ENCODE measurements at regions not wholly inside any gene's neighbourhood (a gene's known extent, or its start where the extent isn't known, plus 50 kb on each side); places are given as distances from the start of the nearest gene placed in this dataset.

- intact Hi-C loops (cut with micrococcal nuclease), result no loop called here
- Histone ChIP-seq H3K79me2 (ENCODE audit: control insufficient read depth, insufficient read depth, low read length) (no peaks in the 10 kb centered on the region), H3K4me3 (replicated peaks in 1 of 3; ENCODE audit: insufficient read depth in 1 of 3, low read depth in 1 of 3, low read length in 3 of 3) (no peak overlapping the region), H3K4me2 (ENCODE audit: insufficient read depth, low read length) (no peak overlapping the region), H3K9me3 (replicated peaks; ENCODE audit: control insufficient read depth, insufficient read depth, low read length) (no peaks in the 10 kb centered on the region), H3K36me3 (ENCODE audit: control insufficient read depth in 2 of 2, extremely low read depth in 1 of 2, insufficient read depth in 2 of 2, low read length in 2 of 2) (no peaks in the 10 kb centered on the region), H3K9me1 (replicated peaks; ENCODE audit: control insufficient read depth, extremely low read depth, insufficient read depth, low read length) (no peaks in the 10 kb centered on the region), H3K27me3 (ENCODE audit: control insufficient read depth in 2 of 2, insufficient read depth in 2 of 2, low read length in 2 of 2) (no peaks in the 10 kb centered on the region), H3K27ac (ENCODE audit: insufficient read depth, low read depth, low read length) (no peak overlapping the region), H4K20me1 (replicated peaks; ENCODE audit: control insufficient read depth, extremely low read depth, insufficient read depth, low read length) (no peaks in the 10 kb centered on the region), H2AFZ (ENCODE audit: low read depth, low read length) (no peak overlapping the region), H3K4me1 (ENCODE audit: control insufficient read depth, extremely low read depth, insufficient read depth, low read length) (no peaks in the 10 kb centered on the region), H3K9ac (replicated peaks; ENCODE audit: extremely low read depth, insufficient read depth, low read length) (no peak overlapping the region)
- ChIA-PET POLR2A (no interaction called here), CTCF (no interaction called here)
- no peak for DNase-seq (ENCODE audit: low read depth, low spot score)
- no TSS peak for BruUV-seq (replicated peaks)
- no peak for FAIRE-seq
- dilution Hi-C loops (cut with MboI; ENCODE audit: extremely low pct_ligation_motif_present, low sequenced_read_pairs), result no loop called here
- no peak for TF ChIP-seq CTCF (IDR thresholded peaks at IDR 0.05; ENCODE audit: extremely low read depth in 1 of 2, insufficient read depth in 1 of 2, low read depth in 1 of 2, low read length in 2 of 2)
- TF ChIP-seq MAX (IDR thresholded peaks at IDR 0.05; ENCODE audit: insufficient read depth, insufficient read length), result no peak
- TF ChIP-seq EZH2 (IDR thresholded peaks at IDR 0.05; ENCODE audit: borderline replicate concordance, low read depth, low read length, severe bottlenecking), result no peak
- TF ChIP-seq GATA2 (IDR thresholded peaks at IDR 0.05; ENCODE audit: insufficient read depth, insufficient read length, low read depth, low read length), result no peak
- no peak for TF ChIP-seq JUN (IDR thresholded peaks at IDR 0.05; ENCODE audit: borderline replicate concordance, insufficient read depth, insufficient read length, low read depth)
- no peak for TF ChIP-seq POLR2AphosphoS5 (IDR thresholded peaks at IDR 0.05; ENCODE audit: insufficient read depth, low read depth, low read length)
- no peak for TF ChIP-seq FOS (IDR thresholded peaks at IDR 0.05; ENCODE audit: borderline replicate concordance, insufficient read depth, low read length)
- no peak for TF ChIP-seq MYC (IDR thresholded peaks at IDR 0.05; ENCODE audit: low read depth, low read length)
- no peak for TF ChIP-seq POLR2A (IDR thresholded peaks at IDR 0.05; ENCODE audit: low read depth, low read length)
These were observed 112.4 kb upstream of the SPATA16 start for GRCh38 chr3:173253471-173253870.

Measured in endothelial cell of umbilical vein (primary cell).